ENCODE measurements at regions not wholly inside any gene's neighbourhood (a gene's known extent, or its start where the extent isn't known, plus 50 kb on each side); places are given as distances from the start of the nearest gene placed in this dataset.

DNA sequence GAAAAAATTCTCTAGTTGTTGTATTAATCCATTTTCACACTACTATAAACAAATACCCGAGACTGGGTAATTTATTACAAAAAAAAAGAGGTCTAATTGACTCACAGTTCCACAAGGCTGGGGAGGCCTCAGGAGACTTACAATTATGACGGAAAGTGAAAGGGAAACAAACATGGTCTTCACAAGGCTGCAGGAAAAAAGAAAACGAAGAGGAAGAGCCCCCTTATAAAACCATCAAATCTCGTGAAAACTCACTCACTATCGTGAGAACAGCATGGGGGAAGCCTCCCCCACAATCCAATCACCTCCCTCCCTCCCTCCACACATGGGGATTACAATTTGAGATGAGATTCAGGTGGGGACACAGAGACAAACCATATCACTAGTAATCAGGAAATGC is 61.7 kb upstream of the SPTBN1 start:
- Histone ChIP-seq H3K9me2 (ENCODE audit: insufficient read depth, low read length) (no peaks in the 10 kb centered on the region), H3K4me2 (ENCODE audit: low read length) (no peak overlapping the region), H3F3A (ENCODE audit: insufficient read depth, low read length, poor library complexity, severe bottlenecking) (no peaks in the 10 kb centered on the region), H3K36me3 (ENCODE audit: insufficient read depth, low read length) (no peaks in the 10 kb centered on the region), H4K20me1 (ENCODE audit: insufficient read depth) (no peaks in the 10 kb centered on the region), H2AFZ (ENCODE audit: low read depth, low read length) (no peak overlapping the region), H3K4me3 (ENCODE audit: low read length) (no peak overlapping the region), H3K9ac (ENCODE audit: low read length) (no peak overlapping the region), H3K79me2 (replicated peaks; ENCODE audit: insufficient read depth, low read length) (no peaks in the 10 kb centered on the region), H3K27ac (ENCODE audit: low read length) (no peak overlapping the region), H3K9me3 (ENCODE audit: low read length) (no peaks in the 10 kb centered on the region), H3K27me3 (ENCODE audit: insufficient read depth, low read depth, low read length) (no peaks in the 10 kb centered on the region)
- TF ChIP-seq RAD21 (conservative IDR thresholded peaks at IDR 0.05) = no peak
- TF ChIP-seq EZH2 (IDR thresholded peaks at IDR 0.05; ENCODE audit: borderline replicate concordance, insufficient read depth, low read length, poor library complexity, severe bottlenecking) = no peak
- TF ChIP-seq TAF1 (IDR thresholded peaks at IDR 0.05; ENCODE audit: low read depth) = no peak
- TF ChIP-seq, protein P1, sequence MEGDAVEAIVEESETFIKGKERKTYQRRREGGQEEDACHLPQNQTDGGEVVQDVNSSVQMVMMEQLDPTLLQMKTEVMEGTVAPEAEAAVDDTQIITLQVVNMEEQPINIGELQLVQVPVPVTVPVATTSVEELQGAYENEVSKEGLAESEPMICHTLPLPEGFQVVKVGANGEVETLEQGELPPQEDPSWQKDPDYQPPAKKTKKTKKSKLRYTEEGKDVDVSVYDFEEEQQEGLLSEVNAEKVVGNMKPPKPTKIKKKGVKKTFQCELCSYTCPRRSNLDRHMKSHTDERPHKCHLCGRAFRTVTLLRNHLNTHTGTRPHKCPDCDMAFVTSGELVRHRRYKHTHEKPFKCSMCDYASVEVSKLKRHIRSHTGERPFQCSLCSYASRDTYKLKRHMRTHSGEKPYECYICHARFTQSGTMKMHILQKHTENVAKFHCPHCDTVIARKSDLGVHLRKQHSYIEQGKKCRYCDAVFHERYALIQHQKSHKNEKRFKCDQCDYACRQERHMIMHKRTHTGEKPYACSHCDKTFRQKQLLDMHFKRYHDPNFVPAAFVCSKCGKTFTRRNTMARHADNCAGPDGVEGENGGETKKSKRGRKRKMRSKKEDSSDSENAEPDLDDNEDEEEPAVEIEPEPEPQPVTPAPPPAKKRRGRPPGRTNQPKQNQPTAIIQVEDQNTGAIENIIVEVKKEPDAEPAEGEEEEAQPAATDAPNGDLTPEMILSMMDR (IDR thresholded peaks at IDR 0.05; ENCODE audit: poor library complexity, severe bottlenecking) = no peak
- no peak for TF ChIP-seq EP300 (conservative IDR thresholded peaks at IDR 0.05; ENCODE audit: poor library complexity, severe bottlenecking)
- TF ChIP-seq POLR2AphosphoS5 (IDR thresholded peaks at IDR 0.05) = no peak
- TF ChIP-seq, protein P2, sequence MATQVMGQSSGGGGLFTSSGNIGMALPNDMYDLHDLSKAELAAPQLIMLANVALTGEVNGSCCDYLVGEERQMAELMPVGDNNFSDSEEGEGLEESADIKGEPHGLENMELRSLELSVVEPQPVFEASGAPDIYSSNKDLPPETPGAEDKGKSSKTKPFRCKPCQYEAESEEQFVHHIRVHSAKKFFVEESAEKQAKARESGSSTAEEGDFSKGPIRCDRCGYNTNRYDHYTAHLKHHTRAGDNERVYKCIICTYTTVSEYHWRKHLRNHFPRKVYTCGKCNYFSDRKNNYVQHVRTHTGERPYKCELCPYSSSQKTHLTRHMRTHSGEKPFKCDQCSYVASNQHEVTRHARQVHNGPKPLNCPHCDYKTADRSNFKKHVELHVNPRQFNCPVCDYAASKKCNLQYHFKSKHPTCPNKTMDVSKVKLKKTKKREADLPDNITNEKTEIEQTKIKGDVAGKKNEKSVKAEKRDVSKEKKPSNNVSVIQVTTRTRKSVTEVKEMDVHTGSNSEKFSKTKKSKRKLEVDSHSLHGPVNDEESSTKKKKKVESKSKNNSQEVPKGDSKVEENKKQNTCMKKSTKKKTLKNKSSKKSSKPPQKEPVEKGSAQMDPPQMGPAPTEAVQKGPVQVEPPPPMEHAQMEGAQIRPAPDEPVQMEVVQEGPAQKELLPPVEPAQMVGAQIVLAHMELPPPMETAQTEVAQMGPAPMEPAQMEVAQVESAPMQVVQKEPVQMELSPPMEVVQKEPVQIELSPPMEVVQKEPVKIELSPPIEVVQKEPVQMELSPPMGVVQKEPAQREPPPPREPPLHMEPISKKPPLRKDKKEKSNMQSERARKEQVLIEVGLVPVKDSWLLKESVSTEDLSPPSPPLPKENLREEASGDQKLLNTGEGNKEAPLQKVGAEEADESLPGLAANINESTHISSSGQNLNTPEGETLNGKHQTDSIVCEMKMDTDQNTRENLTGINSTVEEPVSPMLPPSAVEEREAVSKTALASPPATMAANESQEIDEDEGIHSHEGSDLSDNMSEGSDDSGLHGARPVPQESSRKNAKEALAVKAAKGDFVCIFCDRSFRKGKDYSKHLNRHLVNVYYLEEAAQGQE (IDR thresholded peaks at IDR 0.05; ENCODE audit: borderline replicate concordance) = no peak
- no peak for TF ChIP-seq MXI1 (conservative IDR thresholded peaks at IDR 0.05; ENCODE audit: poor library complexity, severe bottlenecking)
- TF ChIP-seq SMC3 (conservative IDR thresholded peaks at IDR 0.05; ENCODE audit: poor library complexity) = no peak

DNA sequence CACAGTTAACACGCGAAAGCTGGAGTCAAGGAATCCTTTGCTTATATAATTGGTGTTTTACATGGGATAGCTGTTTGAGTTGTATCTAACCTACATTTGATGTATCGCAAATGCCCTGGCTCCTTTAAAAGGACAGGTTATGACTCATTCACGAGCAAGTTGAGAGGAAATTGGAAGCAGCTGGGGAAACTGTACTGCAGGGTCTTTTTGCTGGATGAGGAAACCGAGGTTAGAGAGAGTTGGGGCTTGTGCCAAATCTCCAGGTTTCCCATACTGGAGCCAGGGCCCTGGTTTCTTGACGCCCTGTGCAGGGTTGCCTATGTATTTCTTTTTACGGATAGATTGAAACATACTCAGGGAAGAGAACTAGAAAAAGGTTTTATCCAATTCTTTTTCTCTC is 60.0 kb upstream of the SPTBN1 start:
- H2AFZ ChIP-seq (ENCODE audit: low read depth, low read length) = no peak overlapping the region
- no peaks in the 10 kb centered on the region for H3K9me2 ChIP-seq (ENCODE audit: insufficient read depth, low read length)

More for the DNA sequence above, 60.0 kb upstream of the SPTBN1 start:
- H3K36me3 ChIP-seq (ENCODE audit: insufficient read depth, low read length) = no peaks in the 10 kb centered on the region
- no peaks in the 10 kb centered on the region for H3K27me3 ChIP-seq (ENCODE audit: insufficient read depth, low read depth, low read length)
- H3K27ac ChIP-seq (ENCODE audit: low read length) = no peak overlapping the region
- no peaks in the 10 kb centered on the region for H4K20me1 ChIP-seq (ENCODE audit: insufficient read depth)
- no peaks in the 10 kb centered on the region for H3K9me3 ChIP-seq (ENCODE audit: low read length)
- no peaks in the 10 kb centered on the region for H3K79me2 ChIP-seq (replicated peaks; ENCODE audit: insufficient read depth, low read length)
- no peak overlapping the region for H3K4me2 ChIP-seq (ENCODE audit: low read length)
- H3K4me3 ChIP-seq (ENCODE audit: low read length) = no peak overlapping the region
- H3F3A ChIP-seq (ENCODE audit: insufficient read depth, low read length, poor library complexity, severe bottlenecking) = no peaks in the 10 kb centered on the region
- no peak overlapping the region for H3K9ac ChIP-seq (ENCODE audit: low read length)
- TF ChIP-seq RAD21 (conservative IDR thresholded peaks at IDR 0.05) (no peak), POLR2AphosphoS5 (IDR thresholded peaks at IDR 0.05) (no peak), EZH2 (IDR thresholded peaks at IDR 0.05; ENCODE audit: borderline replicate concordance, insufficient read depth, low read length, poor library complexity, severe bottlenecking) (no peak), EP300 (conservative IDR thresholded peaks at IDR 0.05; ENCODE audit: poor library complexity, severe bottlenecking) (no peak)
- TF ChIP-seq, protein P1 (IDR thresholded peaks at IDR 0.05; ENCODE audit: poor library complexity, severe bottlenecking) = no peak

Measured in neural cell (in vitro differentiated cells).